ENCODE measurements at regions not wholly inside any gene's neighbourhood (a gene's known extent, or its start where the extent isn't known, plus 50 kb on each side); places are given as distances from the start of the nearest gene placed in this dataset.
"Not testable (repeated sequence)": the region's sequence is repeated elsewhere in the genome, so short reads cannot be mapped to it uniquely, and the experiment has no call there.

DNA sequence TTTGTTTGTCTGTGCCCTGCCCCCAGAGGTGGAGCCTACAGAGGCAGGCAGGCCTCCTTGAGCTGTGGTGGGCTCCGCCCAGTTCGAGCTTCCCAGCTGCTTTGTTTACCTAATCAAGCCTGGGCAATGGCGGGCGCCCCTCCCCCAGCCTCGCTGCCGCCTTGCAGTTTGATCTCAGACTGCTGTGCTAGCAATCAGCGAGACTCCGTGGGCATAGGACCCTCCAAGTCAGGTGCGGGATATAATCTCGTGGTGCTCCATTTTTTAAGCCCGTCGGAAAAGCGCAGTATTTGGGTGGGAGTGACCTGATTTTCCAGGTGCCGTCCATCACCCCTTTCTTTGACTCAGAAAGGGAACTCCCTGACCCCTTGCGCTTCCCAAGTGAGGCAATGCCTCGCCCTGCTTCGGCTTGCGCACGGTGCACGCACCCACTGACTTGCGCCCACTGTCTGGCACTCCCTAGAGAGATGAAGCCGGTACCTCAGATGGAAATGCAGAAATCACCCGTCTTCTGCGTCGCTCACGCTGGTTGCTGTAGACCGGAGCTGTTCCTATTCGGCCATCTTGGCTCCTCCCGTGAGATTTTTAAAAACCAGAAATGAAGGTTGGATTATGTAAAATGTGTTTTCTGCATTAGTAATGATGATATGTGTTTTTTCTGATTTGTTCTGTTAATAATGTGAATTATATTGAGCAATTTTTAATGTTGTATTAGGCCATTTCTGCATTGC is 59.7 kb downstream of the CYTL1 start:
- DNase-seq (ENCODE audit: low spot score); intact Hi-C loops (cut with DNase I): not testable (repeated sequence)

DNA sequence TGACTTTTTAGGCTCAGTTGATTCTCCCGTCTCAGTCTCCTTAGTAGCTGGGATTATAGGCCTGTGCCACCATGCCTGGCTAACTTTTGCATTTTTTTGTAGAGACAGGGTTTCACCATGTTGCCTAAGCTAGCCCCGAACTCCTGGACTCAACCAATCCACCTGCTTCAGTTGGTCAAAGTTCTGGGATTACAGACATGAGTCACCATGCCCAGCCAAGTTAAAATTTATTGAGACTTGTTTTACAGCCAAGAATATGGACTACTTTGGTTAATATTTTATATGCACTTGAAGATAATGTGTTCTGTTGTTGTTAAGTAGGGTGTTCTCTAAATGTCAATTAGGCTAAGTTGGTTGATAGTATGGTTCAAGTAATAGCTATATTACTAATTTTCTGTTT is 58.7 kb downstream of the CYTL1 start:
- no peak for DNase-seq (ENCODE audit: low spot score)
- intact Hi-C loops (cut with DNase I), result no loop called here

DNA sequence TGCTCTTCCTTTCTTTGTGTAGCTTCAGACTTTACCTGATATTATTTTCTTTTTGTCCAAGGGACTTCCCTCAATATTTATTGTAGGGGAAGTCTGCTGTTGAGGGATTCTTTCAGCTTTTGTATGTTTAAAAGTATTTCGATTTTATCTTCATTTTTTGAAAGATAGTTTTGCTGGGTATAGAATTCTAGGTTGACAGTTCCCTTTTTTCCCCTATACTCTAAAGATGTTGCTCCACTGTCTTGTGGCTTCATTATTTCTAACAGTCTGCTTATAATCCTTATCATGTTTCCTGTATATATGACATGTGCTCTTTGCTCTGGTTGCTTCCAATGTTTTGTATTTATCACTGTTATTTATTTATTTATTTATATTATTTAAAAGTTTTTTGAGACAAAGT is 57.3 kb downstream of the CYTL1 start:
- intact Hi-C loops (cut with DNase I), result no loop called here
- no peak for DNase-seq (ENCODE audit: low spot score)

DNA sequence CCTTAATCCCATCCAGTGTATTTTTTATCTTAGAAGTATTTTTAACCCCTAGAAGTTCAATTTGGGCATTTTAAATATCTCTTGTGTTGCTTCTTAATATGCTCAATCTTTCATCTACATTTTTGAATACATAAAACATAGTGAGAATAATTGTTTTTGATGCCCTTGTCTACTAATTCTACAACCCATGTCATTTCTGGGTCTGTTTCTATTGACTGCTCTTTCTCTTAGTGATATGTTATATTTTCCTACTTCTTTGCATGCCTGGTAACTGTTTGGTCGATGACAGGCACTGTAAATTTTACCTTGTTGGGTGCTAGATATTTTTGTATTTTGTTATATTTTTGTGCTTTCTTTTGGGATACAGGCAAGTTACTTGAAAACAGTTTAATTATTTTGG is 56.3 kb downstream of the CYTL1 start:
- intact Hi-C loops (cut with DNase I), result no loop called here
- DNase-seq (ENCODE audit: low spot score), result no peak

All from posterior vena cava (tissue), 2 donors.